ENCODE measurements at regions not wholly inside any gene's neighbourhood (a gene's known extent, or its start where the extent isn't known, plus 50 kb on each side); places are given as distances from the start of the nearest gene placed in this dataset.

GRCh38 chr16:26658486-26658885 is 408.2 kb upstream of the C16orf82 start:
- no peak for DNase-seq

GRCh38 chr16:26658915-26659314 is 407.8 kb upstream of the C16orf82 start:
- no peak for DNase-seq

- no peak for DNase-seq
Measured at GRCh38 chr16:26664086-26664485, 402.6 kb upstream of the C16orf82 start.

GRCh38 chr16:26665166-26665939 is 401.4 kb upstream of the C16orf82 start:
- no peak for DNase-seq

- no peak for DNase-seq
Measured at GRCh38 chr16:26666486-26666885, 400.2 kb upstream of the C16orf82 start.

- no peak for DNase-seq
Measured at GRCh38 chr16:26667307-26667706, 399.4 kb upstream of the C16orf82 start.

GRCh38 chr16:26668026-26668425 is 398.7 kb upstream of the C16orf82 start:
- no peak for DNase-seq

- DNase-seq, result no peak
Measured at GRCh38 chr16:26672206-26672605, 394.5 kb upstream of the C16orf82 start.

GRCh38 chr16:26673011-26673410 is 393.7 kb upstream of the C16orf82 start:
- no peak for DNase-seq

- no peak for DNase-seq
Measured at GRCh38 chr16:26680671-26681070, 386.1 kb upstream of the C16orf82 start.

- DNase-seq, result no peak
Measured at GRCh38 chr16:26688105-26688504, 378.6 kb upstream of the C16orf82 start.

- no peak for DNase-seq
Measured at GRCh38 chr16:26688699-26689098, 378.0 kb upstream of the C16orf82 start.

- no peak for DNase-seq
Measured at GRCh38 chr16:26692658-26693057, 374.1 kb upstream of the C16orf82 start.

- DNase-seq, result no peak
Measured at GRCh38 chr16:26697807-26698206, 368.9 kb upstream of the C16orf82 start.

GRCh38 chr16:26700250-26700649 is 366.5 kb upstream of the C16orf82 start:
- DNase-seq, result no peak

- DNase-seq, result no peak
Measured at GRCh38 chr16:26701243-26701886, 365.4 kb upstream of the C16orf82 start.

- DNase-seq, result no peak
Measured at GRCh38 chr16:26705346-26705745, 361.4 kb upstream of the C16orf82 start.

- no peak for DNase-seq
Measured at GRCh38 chr16:26708428-26708827, 358.3 kb upstream of the C16orf82 start.

GRCh38 chr16:26709175-26709574 is 357.6 kb upstream of the C16orf82 start:
- no peak for DNase-seq

- no peak for DNase-seq
Measured at GRCh38 chr16:26709754-26710153, 357.0 kb upstream of the C16orf82 start.

GRCh38 chr16:26710450-26710849 is 356.3 kb upstream of the C16orf82 start:
- DNase-seq, result no peak

- DNase-seq, result no peak
Measured at GRCh38 chr16:26712876-26713275, 353.9 kb upstream of the C16orf82 start.

- no peak for DNase-seq
Measured at GRCh38 chr16:26715969-26716368, 350.8 kb upstream of the C16orf82 start.

GRCh38 chr16:26717826-26718225 is 348.9 kb upstream of the C16orf82 start:
- no peak for DNase-seq
